NCI-H1092 (cell line): ENCODE measurements at regions not wholly inside any gene's neighbourhood (a gene's known extent, or its start where the extent isn't known, plus 50 kb on each side); places are given as distances from the start of the nearest gene placed in this dataset.
"Not testable (repeated sequence)": the region's sequence is repeated elsewhere in the genome, so short reads cannot be mapped to it uniquely, and the experiment has no call there.

Experiments
- DNase-seq: peaks from one replicate; lab custom pipeline; 2025; lab: John Stamatoyannopoulos, UW

DNA sequence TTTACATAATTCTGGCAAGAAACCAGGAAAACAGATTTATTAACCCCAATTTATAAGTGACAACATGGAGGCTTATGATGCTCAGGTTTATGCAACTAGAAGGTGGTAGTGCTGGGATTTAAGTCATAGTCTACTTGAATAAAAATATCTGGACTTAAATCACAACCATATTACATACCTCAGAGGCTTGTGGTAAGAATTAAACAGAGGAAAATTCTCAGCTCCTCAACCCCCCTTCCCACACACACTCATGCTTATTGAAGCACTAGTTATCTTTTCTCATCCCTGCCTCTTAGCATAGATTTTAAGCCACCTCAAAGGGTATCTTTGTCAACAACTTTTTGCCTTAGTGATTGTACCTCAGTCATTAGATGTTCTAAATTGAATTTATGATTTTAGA lies 731.0 kb downstream of the PRELID2 start:
- no peak for DNase-seq

DNA sequence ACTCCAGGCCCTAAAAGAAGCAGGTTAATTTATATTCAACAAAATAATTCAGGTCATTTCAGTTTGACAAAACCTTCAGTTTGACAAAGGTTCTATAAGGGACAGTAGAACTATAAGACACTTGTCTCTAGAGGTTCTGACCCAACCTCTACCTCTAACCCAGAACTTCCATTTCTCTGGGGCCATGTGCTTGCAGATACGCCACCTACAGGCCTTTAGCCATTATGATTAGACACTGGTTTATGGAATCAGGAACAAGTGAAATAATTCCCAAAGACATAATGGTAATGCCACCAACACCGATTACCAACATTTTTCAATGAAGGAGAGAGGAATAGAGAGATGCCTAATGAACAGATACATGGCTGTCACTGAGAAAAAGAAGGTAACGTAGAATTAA lies 733.9 kb downstream of the PRELID2 start:
- DNase-seq = no peak

DNA sequence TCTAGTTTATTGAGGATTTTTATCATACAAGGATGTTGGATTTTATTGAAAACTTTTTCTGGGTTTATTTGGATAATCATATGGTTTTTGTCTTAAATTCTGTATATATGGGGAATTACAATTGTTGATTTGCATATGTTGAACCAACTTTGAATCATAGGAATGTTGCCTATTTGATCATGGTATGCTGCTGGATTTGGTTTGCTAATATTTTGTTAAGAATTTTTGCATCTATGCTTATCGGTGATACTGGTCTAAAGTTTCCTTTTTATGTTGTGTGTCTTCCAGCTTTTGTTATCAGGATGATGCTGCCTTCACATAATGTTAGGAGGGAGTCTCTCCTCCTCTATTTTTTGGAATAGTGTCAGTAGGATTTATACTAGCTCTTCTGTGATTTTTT lies 745.0 kb downstream of the PRELID2 start:
- DNase-seq = no peak

DNA sequence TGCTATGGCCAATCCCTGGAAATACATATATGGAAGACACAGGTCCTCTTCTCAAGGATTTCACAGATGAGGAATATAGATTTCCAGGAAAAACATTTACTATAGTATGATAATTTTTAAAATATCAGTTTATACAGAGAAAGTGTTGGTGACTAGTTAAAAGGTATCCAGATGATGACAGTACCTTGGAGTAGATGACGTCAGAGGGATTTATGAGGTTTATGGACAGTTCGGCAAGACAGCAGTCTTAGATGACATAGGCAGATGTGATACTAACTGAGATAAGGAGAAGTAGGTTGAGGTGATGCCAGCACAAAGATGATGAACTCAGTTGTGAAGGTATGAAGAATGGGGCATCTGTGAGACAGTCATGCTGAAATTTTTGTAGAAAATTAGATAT lies 750.3 kb downstream of the PRELID2 start:
- no peak for DNase-seq

DNA sequence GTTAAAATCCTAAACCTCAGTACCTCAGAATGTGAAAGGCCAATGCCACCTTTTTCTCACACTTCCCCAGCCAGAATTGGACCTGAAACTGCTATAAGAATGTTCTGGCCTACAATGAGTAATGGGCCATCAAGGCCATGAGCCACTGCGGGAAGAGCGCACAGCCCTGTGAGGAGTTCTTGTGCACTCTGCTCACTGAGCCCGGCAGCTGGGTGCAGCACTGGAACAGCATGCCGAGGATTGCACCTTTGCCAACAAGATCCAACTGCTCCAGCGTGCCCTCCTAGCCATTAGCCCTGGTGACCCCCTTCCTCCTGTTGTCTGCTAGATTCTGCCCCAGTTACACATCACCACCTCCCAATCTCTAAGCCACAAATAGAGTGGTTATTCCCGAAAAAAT lies 758.1 kb downstream of the PRELID2 start:
- DNase-seq = no peak

DNA sequence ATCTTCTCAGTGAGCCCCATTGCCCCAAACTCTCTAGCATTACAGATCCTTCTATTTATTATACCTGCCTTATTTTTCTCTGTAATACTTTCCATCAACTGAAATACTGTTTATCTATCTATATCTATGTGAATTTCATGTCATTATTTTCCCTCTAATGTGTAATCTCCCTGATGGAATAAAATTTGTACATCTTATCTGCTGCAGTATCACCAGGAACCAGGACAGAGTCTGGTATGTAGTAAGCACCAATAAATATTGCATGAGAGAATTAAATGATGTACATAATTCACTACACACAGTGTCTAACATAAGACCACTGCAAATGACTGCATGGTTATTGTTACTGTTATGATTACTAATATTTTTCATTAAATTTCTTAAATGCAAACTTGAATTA lies 759.1 kb downstream of the PRELID2 start:
- no peak for DNase-seq

DNA sequence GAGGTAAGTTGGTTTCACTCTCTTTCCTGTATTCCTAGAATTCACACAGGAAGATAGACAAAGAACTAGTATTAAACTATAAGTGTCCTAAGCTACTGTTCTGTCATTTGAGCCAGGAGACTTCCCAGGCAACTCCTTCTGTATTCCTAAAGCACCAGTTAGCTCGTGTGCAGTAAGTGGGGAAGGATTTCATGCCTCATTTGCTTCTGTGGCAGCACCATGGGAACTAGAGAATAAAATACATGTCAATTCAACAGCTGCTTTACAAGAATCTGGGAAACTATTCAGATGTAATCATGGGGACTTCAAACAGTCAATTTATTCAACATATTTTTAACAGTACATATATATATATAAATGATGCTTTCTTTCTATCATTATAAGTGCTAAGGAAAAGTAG lies 762.3 kb downstream of the PRELID2 start:
- no peak for DNase-seq

DNA sequence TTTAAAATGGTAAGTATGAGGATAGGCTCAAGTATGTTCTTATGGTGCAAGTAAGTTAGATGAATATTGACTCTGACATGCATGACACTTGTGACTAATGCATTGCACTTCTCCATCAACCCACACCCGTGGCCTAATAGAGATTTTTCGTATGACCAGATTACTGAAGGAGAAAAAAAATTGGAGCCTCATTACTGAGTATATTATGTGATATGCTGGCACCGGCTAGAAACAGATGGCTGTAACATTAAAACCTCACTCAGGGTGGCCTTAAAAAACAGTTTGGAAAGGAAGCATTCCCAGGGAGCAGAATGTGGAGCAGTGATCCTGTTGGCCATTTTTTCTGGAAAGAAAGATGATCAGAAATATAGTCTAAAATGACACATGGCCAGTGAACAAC lies 766.4 kb downstream of the PRELID2 start:
- DNase-seq = no peak

DNA sequence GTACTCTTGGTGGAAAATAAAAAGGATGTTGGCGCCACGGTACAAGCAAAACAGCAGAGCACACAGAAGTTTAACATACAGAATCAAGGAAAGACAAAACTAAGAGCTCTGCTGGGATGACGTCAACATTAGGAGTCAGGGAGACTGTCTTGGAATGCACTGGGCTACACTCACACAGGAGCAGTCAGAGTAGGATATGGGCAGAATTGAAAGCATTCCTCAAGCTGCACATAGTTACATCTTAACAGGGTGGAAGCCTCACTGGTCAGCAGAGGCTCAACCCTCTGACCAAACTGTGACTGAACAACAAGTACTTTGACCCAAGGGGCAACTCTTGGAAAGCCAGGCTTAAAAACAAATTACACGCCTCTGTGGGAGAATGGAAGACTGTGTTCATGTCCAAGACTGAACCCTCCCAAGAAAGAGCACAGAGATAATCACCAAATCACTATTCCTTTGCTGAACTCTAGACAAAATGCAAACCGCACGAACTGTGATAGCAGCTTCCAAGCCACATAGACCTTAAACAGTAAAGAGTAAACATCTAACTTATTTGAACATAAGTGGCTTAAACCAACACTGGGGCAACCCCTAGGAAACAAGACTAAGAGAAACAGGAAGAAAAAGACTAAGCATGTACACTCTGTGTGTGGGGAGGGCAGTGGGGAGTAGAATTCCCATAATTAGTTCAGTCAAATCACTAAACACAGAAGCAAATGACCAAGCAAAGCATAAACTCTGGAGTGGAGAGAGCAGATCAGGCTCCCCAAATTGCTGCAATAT lies 772.7 kb downstream of the PRELID2 start:
- no peak for DNase-seq

DNA sequence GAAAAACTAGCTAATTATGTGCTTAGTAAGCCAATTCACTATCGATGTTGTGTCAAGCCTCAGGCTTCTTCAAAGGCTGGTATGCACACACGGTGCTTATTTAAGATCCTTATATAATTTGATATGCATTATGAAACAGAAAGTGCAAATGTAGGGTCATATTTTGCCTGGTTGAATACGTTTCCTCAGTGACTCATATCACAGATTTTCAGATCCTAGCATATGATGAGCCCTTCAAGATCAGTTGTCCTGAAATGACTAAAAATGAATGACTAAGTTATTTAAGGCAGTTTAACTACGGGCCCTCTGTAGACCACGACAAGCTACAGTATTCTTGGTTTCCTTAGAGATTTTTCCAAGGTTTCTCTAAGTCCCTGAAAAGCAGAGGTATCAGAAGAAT lies 778.3 kb downstream of the PRELID2 start:
- no peak for DNase-seq

DNA sequence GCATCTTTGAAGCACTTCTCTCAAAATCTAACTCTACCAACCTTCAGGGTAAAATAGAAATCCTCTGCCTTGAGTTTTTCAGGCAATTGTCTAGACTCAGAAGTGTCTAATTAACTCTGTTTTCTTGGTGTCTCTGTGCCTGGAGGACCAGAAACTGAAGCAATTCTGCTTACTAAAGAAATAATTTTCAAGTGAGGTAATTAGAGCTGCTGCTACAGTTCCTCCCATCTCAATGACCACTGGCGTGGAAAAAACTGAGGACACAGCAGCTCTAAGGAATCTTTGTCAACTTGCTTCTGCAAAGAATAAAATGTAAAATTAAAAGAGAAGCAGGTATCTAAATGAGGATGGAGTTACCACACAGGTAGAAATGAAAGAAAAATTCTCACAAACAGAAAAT lies 785.0 kb downstream of the PRELID2 start:
- DNase-seq = no peak

DNA sequence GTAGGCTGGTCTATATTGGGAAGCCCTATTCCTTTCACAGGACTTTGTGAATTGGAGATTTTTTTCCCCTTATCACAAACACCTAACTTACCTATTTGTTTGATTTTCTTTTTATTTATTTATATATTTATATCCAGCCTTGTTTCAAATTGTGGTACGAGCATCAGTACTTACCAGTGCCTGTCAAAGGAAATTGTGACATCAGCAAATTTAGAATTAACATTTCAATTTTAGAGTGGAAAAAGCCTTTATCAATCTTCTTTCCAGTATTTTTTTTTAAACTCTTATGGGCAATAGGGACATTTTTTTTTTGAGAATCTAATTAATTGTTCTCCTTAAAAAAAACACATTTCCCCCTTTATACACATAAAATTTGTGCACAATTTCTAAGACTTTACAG lies 790.2 kb downstream of the PRELID2 start:
- DNase-seq = no peak

DNA sequence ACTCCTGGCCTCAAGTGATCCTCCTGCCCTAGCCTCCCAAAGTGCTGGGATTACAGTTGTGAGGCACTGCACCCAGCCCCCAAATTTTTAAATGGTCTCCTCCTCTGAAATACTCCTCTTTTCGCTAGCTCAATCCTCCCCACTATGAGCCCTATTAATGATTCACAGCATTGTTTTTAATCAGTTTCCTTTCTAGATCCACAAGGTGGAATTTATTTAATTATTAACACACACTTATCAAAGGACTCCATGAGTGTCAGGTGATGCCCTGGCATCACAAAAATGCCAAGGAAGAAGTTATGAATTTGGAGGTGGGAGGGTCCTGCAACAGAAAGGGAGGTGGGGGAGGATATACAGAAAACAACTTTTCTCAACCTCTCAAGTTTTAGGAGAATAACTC lies 806.5 kb downstream of the PRELID2 start:
- DNase-seq = no peak

DNA sequence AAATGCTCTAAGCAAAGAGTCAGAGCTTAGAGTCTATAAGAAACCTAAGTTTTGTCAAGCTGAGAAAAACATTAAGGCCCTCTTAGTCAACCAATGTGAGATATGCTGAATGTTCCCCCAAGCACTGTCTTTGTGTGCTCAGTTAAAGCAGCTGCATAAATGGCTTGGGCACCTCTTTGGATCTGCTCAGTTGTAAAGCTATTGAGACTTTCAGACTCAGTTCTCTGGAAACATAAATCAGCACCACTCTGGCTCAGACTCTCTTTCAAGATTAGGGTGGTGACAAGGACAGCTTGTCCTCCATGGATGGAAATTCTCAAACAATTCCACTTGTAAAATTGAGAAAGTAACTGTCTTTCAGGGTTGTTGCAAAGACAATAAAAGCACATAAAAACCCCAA lies 807.9 kb downstream of the PRELID2 start:
- DNase-seq = no peak

DNA sequence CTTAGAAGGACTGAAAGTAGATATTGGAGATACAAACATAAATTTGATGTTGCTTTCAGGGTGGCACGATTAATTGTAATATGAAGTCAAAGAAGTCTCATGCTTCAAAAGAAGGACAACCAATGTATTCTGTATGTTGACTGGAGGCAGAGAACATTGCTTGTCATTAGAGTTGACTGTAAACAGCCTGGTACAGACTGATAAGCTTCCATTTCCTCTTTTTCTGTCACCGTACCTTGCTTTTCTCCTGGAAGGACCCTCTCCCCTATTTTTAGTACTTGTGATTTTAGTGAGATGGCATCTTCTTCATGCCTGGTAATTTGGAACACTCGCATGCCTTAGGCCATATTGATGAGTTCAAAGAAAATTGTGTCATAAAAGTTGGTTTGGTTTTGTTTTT lies 809.4 kb downstream of the PRELID2 start:
- DNase-seq = no peak

DNA sequence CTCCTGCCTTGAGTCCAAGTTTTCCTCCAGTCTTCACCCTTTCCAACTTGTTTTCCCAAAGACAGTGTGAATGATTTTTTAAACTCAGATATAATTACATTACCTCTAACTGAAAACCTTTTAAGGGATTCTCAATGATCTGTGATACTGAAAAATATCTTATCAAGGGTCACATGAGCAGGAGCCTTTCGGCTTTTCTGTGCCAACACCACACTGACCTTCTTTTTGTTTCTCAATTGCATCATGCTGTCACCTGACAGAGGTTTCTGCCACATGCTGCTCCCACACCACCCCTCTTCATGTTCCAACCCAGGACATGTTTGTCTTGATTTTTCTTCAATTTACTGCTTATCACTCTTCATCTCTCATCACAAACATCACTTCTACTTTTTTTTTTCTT lies 820.0 kb downstream of the PRELID2 start:
- DNase-seq = no peak

DNA sequence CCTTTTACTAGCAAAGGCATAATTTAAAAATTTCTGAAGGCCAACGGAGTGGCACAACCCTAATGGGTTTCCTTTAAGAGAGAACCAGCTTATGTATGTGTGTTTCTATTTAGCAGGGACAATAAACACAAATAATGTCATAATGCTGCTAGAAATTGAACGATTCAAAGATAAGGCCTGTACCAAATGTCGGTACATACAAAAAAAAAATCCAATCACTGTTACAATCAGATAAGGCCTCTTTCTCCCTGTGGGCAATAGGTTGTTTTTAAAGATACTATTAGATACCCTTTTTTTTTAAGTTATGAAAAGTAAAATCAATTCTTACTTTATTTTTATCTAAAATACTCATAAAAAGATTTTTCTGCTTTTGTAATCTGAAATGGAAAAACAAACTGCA lies 821.0 kb downstream of the PRELID2 start:
- DNase-seq = no peak

DNA sequence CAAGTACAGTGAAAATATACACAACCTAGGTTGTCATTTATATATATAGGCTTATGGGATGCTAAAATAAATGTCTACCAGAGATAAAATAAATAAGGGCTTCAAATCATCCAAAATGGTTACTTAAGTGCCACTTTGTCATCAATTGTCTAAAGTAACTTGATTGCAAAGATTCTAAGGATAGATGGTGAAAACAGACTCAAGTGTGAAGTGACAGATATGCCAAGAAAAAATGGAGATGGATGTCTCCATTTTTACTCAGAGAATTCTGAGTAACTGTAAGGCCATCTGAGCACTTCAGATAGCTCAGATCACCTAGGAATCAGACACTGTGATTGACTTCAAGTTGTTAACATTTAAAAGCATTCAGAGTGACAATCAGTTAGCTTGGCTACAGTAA lies 824.3 kb downstream of the PRELID2 start:
- no peak for DNase-seq

DNA sequence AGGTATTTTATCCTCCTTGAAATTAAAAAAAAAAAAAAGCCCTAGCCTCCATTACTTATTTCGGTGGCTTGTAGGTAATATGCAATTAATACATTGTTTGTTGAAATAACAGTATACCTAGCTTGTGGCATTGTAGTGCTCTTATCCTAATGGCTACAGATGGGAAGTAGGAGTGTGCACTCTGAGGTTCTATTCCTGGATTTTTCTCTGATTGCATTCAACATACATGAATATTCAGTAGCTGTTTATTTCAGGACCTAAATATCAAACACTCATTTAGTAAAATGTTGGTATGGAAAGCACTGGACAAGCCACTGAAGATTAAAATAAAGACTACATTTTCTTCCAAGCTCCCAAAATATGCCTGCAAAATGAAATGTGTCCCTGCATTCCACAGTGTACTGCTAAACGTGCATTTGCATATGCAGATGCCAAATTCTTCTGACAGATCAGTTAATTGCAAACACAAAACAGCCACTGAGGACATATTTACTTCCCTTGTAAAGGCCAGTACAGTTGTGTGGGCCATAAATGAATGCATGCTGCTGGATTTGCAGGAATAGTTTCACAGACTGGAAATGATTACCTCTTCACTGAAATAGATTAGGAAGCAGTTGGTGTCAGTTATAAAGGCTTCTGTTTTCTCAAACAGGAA lies 826.1 kb downstream of the PRELID2 start:
- DNase-seq = no peak

DNA sequence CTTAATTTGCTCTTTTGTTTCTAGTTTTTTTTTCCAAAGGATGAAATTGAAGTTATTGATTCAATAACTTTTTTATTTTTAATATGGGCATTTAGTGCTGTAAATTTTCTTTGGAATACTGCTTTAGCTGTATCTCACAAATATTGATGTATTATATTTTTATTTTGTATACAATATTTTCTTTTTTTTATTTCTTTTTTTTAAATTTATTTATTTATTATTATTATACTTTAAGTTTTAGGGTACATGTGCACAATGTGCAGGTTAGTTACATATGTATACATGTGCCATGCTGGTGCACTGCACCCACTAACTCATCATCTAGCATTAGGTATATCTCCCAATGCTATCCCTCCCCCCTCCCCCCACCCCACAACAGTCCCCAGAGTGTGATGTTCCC lies 823.7 kb downstream of the KCTD16 start:
- DNase-seq = not testable (repeated sequence)

DNA sequence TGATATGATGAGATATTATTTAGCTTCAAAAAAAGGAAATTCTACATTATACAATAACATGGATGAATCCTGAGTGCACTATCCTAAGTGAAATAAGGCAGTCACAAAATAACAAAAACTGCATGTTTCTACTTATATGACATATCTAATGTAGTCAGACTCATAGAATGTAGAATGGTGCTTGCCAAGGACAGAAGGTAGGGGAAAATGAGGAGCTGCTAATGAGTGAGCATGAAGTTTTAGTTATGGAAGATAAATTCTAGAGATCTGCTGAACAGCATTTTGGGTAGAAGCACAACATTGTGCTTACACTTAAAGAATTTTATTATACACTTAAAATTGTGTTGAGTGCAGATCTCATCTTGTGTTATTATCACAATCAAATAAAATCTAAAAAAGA lies 812.4 kb downstream of the KCTD16 start:
- DNase-seq = no peak

DNA sequence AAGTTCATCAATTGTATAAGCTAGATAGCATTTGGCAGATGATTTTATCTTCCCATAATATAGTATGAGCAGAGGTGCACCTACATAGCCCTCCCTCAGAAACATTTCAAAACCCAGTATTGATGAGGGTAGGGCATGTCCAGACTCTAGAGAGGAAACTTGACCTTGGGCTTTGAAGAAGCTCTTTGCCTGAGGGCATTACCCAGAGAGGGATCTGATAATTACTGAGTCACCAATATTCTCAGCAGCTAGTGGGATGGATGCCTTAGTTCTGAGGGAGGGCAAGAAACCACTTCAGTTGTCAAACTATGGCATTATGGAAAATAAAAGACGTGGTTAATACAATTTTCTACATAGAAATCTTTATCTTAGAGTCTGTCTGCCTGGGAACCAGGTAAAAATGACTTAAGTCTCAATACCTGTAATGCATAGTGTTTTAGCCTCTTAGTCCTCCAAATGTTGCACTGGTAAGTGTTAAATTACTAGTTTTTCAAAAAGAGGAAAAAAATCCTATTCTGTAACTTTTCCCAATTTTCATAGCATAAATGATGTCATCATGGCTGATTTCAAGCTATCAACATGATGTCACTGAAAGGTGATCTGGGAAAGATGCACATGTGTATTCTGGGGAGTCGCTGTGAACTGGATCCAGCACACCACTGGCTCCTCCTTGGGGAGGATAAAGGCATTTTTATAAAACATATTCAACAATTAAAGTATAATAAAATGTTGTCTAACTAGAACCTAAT lies 809.0 kb downstream of the KCTD16 start:
- DNase-seq = no peak

DNA sequence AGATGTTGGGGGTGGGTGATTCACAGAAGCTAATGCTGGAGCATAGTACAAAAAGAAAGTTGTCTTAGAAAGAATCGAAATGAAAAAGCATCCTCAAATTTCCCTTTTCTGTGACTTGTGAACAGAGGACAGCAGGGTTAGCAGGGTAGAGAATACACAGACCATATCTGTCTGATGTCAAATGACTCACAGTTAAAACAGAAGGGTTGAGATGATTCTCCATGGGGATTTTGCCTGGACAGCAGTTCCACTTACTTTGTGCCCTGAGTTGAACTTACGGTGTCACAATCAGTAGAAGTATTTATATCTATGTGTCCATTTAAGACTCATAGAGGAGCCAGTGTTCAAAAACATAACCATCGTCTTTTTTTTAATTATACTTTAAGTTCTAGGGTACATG lies 801.6 kb downstream of the KCTD16 start:
- DNase-seq = no peak
